H1 (cell line): ENCODE measurements at regions not wholly inside any gene's neighbourhood (a gene's known extent, or its start where the extent isn't known, plus 50 kb on each side); places are given as distances from the start of the nearest gene placed in this dataset.

ENCODE experiments used
- CHD7 ChIP-seq: fragments of 300-600 bp; sonication (generic); IDR thresholded peaks from 2 replicates; pipeline ENCODE4 v1.7.1; 2012; ENCODE audit warnings: low read length, moderate library complexity, mild to moderate bottlenecking, inconsistent platforms; ENCODE audit not compliant: insufficient replicate concordance
- JUND ChIP-seq: IDR thresholded peaks from 2 replicates; pipeline ENCODE4 v1.6.1; 2011; ENCODE audit warnings: mild to moderate bottlenecking, improper control_type of control experiment, low read length
- TEAD4 ChIP-seq: IDR thresholded peaks from 2 replicates; pipeline ENCODE4 v1.6.1; 2012; ENCODE audit warnings: low read depth, low read length, inconsistent platforms, mixed read lengths
- TF ChIP-seq, protein P1 (sequence below): IDR thresholded peaks from 2 replicates; pipeline ENCODE4 v1.6.1; 2011; ENCODE audit warnings: low read depth, mild to moderate bottlenecking, low read length; ENCODE audit not compliant: insufficient read depth

DNA sequence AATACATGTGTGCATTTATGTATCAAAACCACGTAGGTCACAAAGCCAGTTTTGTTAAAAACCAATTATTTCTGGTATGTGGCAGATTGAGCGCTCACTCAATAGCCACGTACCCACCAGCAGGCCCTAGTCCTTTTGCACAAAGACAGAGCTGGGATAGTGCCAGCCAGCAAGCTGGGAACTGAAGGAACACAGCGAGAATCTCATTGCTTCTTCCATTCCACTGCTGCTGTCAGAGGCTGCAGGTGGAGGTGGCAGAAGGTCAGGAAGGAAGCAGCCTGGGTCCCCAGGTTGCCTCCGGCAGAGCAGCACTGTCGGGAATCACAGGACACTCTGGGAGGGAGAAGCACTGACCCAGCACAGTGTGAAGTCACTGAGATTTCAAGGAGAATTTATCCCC lies 385.5 kb upstream of the PFKP start (continued):
- TF ChIP-seq CHD7 (no peak), JUND (no peak), TEAD4 (no peak)
- TF ChIP-seq, protein P1, sequence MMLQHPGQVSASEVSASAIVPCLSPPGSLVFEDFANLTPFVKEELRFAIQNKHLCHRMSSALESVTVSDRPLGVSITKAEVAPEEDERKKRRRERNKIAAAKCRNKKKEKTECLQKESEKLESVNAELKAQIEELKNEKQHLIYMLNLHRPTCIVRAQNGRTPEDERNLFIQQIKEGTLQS, result no peak
